ENCODE measurements at regions not wholly inside any gene's neighbourhood (a gene's known extent, or its start where the extent isn't known, plus 50 kb on each side); places are given as distances from the start of the nearest gene placed in this dataset.

DNA sequence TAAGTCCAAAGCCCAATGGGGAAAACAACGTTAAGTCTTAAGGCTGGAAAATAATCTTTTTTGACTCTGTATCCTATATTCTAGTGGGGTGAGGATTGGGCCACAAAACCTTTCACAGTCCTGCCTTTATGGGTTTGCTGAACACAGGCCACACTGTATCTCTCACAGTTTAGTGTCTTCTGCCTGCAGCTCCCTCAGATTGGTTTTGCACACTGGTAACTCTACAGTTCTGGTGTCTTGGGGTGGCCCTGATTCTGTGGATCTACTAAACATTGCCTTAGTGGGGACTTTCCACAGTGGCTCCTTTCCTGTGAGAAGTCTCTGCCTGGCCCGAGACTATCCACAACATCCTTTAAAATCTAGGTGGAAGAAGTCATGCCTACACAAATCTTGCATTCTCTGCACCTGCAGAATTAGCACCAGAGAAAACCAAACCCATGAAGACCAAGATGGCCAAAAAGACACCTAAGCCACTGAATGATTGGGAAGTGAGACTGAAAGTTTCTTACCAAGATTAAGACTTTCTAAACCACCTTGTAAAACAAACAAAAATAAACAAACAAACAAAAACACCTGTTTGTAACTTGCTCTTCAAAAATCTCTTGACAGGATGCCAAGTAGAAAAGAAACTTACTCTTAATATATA lies 150.4 kb upstream of the PCDH10 start:
- Histone ChIP-seq H3K27me3 (ENCODE audit: insufficient read depth, low read length, poor library complexity, severe bottlenecking) (no peaks in the 10 kb centered on the region), H3K9me2 (replicated peaks; ENCODE audit: low read depth, low read length) (no peaks in the 10 kb centered on the region), H3F3A (ENCODE audit: low read depth) (peaks cover 18% of the 10 kb centered on the region), H3K4me1 (ENCODE audit: insufficient read depth, low read length, poor library complexity, severe bottlenecking) (peaks cover 32% of the 10 kb centered on the region), H4K20me1 (ENCODE audit: insufficient read depth, low read length, poor library complexity, severe bottlenecking) (no peaks in the 10 kb centered on the region), H2AFZ (ENCODE audit: low read length) (no peak overlapping the region), H3K9ac (ENCODE audit: low read depth, low read length, poor library complexity, severe bottlenecking) (no peak overlapping the region), H3K79me2 (ENCODE audit: insufficient read depth, low read length) (no peaks in the 10 kb centered on the region), H3K9me3 (ENCODE audit: insufficient read depth, low read depth, low read length) (peaks cover 16% of the 10 kb centered on the region), H3K36me3 (ENCODE audit: insufficient read depth, low read length) (no peaks in the 10 kb centered on the region), H3K4me3 (ENCODE audit: low read length, poor library complexity, severe bottlenecking) (peak overlapping the region; percentile 42), H3K4me2 (ENCODE audit: low read depth, low read length, poor library complexity, severe bottlenecking) (no peak overlapping the region)
- TF ChIP-seq, protein P1, sequence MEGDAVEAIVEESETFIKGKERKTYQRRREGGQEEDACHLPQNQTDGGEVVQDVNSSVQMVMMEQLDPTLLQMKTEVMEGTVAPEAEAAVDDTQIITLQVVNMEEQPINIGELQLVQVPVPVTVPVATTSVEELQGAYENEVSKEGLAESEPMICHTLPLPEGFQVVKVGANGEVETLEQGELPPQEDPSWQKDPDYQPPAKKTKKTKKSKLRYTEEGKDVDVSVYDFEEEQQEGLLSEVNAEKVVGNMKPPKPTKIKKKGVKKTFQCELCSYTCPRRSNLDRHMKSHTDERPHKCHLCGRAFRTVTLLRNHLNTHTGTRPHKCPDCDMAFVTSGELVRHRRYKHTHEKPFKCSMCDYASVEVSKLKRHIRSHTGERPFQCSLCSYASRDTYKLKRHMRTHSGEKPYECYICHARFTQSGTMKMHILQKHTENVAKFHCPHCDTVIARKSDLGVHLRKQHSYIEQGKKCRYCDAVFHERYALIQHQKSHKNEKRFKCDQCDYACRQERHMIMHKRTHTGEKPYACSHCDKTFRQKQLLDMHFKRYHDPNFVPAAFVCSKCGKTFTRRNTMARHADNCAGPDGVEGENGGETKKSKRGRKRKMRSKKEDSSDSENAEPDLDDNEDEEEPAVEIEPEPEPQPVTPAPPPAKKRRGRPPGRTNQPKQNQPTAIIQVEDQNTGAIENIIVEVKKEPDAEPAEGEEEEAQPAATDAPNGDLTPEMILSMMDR (conservative IDR thresholded peaks at IDR 0.05; ENCODE audit: low read length): no peak
- no peak for TF ChIP-seq EZH2phosphoT487 (IDR thresholded peaks at IDR 0.05; ENCODE audit: borderline replicate concordance)

DNA sequence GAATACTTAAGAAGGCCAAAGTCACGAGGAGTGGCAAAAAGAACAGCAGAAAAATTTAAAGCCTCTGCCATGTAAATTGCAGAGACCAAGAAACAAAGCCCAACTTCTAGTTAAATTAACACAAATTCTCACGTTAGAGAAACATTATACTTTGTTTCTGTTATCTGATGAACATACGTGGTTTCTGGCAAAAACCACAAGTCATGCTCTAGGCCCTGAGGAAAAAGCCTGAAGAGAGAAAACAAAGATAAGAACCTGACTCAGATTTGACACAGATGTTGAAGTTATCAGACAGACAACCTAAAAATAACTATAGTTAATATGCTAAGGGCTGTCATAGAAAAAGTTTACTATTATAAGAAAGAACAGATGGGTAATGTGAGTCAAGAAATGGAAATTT lies 149.1 kb upstream of the PCDH10 start:
- H3K9me3 ChIP-seq (ENCODE audit: insufficient read depth, low read depth, low read length): peaks cover 16% of the 10 kb centered on the region
- TF ChIP-seq EZH2phosphoT487 (IDR thresholded peaks at IDR 0.05; ENCODE audit: borderline replicate concordance): no peak
- TF ChIP-seq, protein P1 (conservative IDR thresholded peaks at IDR 0.05; ENCODE audit: low read length): no peak
- H3K79me2 ChIP-seq (ENCODE audit: insufficient read depth, low read length): no peaks in the 10 kb centered on the region
- H3K4me3 ChIP-seq (ENCODE audit: low read length, poor library complexity, severe bottlenecking): peak overlapping the region; percentile 42
- peak overlapping the region; percentile 37; the same call in 1 of the 2 replicates for H2AFZ ChIP-seq (ENCODE audit: low read length)
- H3K4me1 ChIP-seq (ENCODE audit: insufficient read depth, low read length, poor library complexity, severe bottlenecking): peaks cover 32% of the 10 kb centered on the region
- H3K36me3 ChIP-seq (ENCODE audit: insufficient read depth, low read length): no peaks in the 10 kb centered on the region
- no peaks in the 10 kb centered on the region for H3K9me2 ChIP-seq (replicated peaks; ENCODE audit: low read depth, low read length)
- H4K20me1 ChIP-seq (ENCODE audit: insufficient read depth, low read length, poor library complexity, severe bottlenecking): no peaks in the 10 kb centered on the region
- H3K9ac ChIP-seq (ENCODE audit: low read depth, low read length, poor library complexity, severe bottlenecking): peak overlapping the region; percentile 34
- peak overlapping the region; percentile 57 for H3K4me2 ChIP-seq (ENCODE audit: low read depth, low read length, poor library complexity, severe bottlenecking)
- peaks cover 18% of the 10 kb centered on the region for H3F3A ChIP-seq (ENCODE audit: low read depth)
- H3K27me3 ChIP-seq (ENCODE audit: insufficient read depth, low read length, poor library complexity, severe bottlenecking): no peaks in the 10 kb centered on the region

DNA sequence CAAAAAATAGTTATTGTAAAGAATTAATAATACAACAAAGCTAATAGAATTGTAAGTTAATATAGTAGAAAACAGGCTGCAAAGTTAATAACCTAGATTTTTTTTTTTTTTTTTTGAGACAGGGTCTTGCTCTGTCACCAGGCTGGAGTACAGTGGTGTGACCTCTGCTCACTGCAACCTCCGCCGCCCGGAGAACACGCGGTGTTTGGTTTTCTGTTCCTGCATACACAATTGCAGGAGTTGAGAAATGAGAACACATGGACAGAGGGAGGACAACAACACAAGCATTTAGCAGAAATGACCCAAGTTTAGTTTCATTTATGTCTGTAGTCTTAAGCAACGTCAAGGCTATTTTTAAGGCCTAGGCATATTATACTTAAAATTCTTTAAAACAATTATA lies 145.9 kb upstream of the PCDH10 start:
- no peak overlapping the region for H3K4me2 ChIP-seq (ENCODE audit: low read depth, low read length, poor library complexity, severe bottlenecking)
- no peaks in the 10 kb centered on the region for H3K9me2 ChIP-seq (replicated peaks; ENCODE audit: low read depth, low read length)
- H2AFZ ChIP-seq (ENCODE audit: low read length): no peak overlapping the region
- TF ChIP-seq EZH2phosphoT487 (IDR thresholded peaks at IDR 0.05; ENCODE audit: borderline replicate concordance): no peak
- TF ChIP-seq, protein P1 (conservative IDR thresholded peaks at IDR 0.05; ENCODE audit: low read length): no peak
- H3K27me3 ChIP-seq (ENCODE audit: insufficient read depth, low read length, poor library complexity, severe bottlenecking): no peaks in the 10 kb centered on the region
- peaks cover 18% of the 10 kb centered on the region for H3F3A ChIP-seq (ENCODE audit: low read depth)
- no peak overlapping the region for H3K4me3 ChIP-seq (ENCODE audit: low read length, poor library complexity, severe bottlenecking)
- peaks cover 27% of the 10 kb centered on the region for H3K4me1 ChIP-seq (ENCODE audit: insufficient read depth, low read length, poor library complexity, severe bottlenecking)
- no peaks in the 10 kb centered on the region for H4K20me1 ChIP-seq (ENCODE audit: insufficient read depth, low read length, poor library complexity, severe bottlenecking)
- H3K79me2 ChIP-seq (ENCODE audit: insufficient read depth, low read length): no peaks in the 10 kb centered on the region
- no peaks in the 10 kb centered on the region for H3K36me3 ChIP-seq (ENCODE audit: insufficient read depth, low read length)
- no peak overlapping the region for H3K9ac ChIP-seq (ENCODE audit: low read depth, low read length, poor library complexity, severe bottlenecking)
- H3K9me3 ChIP-seq (ENCODE audit: insufficient read depth, low read depth, low read length): peaks cover 16% of the 10 kb centered on the region

Data from Loucy (cell line).